Neural progenitor cell (in vitro differentiated cells): ENCODE measurements at regions not wholly inside any gene's neighbourhood (a gene's known extent, or its start where the extent isn't known, plus 50 kb on each side); places are given as distances from the start of the nearest gene placed in this dataset.

Source experiments
- DNase-seq: peaks from one replicate; pipeline ENCODE4 v3.0.0-alpha.2; 2016; ENCODE audit warnings: low spot score
- H2AFZ ChIP-seq: fragments of 200-600 bp; sonication (generic); replicated peaks from 2 replicates; pipeline ENCODE4 v1.6.1; 2016; ENCODE audit warnings: antibody characterized with exemption
- H3F3A ChIP-seq: fragments of 200-600 bp; sonication (generic); 2 replicates; pipeline ENCODE4 v1.6.1; 2016; ENCODE audit warnings: antibody characterized with exemption, low read depth
- H3K27ac ChIP-seq: fragments of 200-600 bp; sonication (generic); 2 replicates; pipeline ENCODE4 v1.5.1; 2016; ENCODE audit warnings: mild to moderate bottlenecking
- H3K27me3 ChIP-seq: fragments of 200-600 bp; sonication (generic); 2 replicates; pipeline ENCODE4 v1.6.1; 2016; ENCODE audit warnings: mild to moderate bottlenecking, moderate library complexity
- H3K36me3 ChIP-seq: fragments of 200-600 bp; sonication (generic); 2 replicates; pipeline ENCODE4 v1.5.1; 2016
- H3K4me1 ChIP-seq: fragments of 200-600 bp; sonication (generic); 2 replicates; pipeline ENCODE4 v1.6.1; 2016; ENCODE audit warnings: mixed run types
- H3K4me2 ChIP-seq: fragments of 200-600 bp; sonication (generic); 2 replicates; pipeline ENCODE4 v1.6.1; 2016
- H3K4me3 ChIP-seq: fragments of 200-600 bp; sonication (generic); 2 replicates; pipeline ENCODE4 v1.5.1; 2016
- H3K79me2 ChIP-seq: fragments of 200-600 bp; sonication (generic); 2 replicates; pipeline ENCODE4 v1.6.1; 2016; ENCODE audit warnings: low read depth
- H3K9ac ChIP-seq: fragments of 200-600 bp; sonication (generic); 2 replicates; pipeline ENCODE4 v1.6.1; 2016
- H3K9me3 ChIP-seq: fragments of 200-600 bp; sonication (generic); 2 replicates; pipeline ENCODE4 v1.5.1; 2016; ENCODE audit warnings: low read depth
- H4K20me1 ChIP-seq: fragments of 200-600 bp; sonication (generic); 2 replicates; pipeline ENCODE4 v1.6.1; 2016; ENCODE audit warnings: low read depth
- H3K27ac Mint-ChIP-seq: 3 replicates; pipeline ENCODE4 v1.8.0; 2021; ENCODE audit warnings: mixed read lengths
- H3K27me3 Mint-ChIP-seq: 2 replicates; pipeline ENCODE4 v1.8.0; 2022; ENCODE audit warnings: low read depth, mild to moderate bottlenecking, inconsistent platforms, moderate library complexity, mixed read lengths; ENCODE audit not compliant: insufficient read depth
- H3K36me3 Mint-ChIP-seq: 3 replicates; pipeline ENCODE4 v1.8.0; 2021; ENCODE audit warnings: mixed read lengths
- H3K4me1 Mint-ChIP-seq: 3 replicates; pipeline ENCODE4 v1.8.0; 2021; ENCODE audit warnings: mixed read lengths
- H3K4me3 Mint-ChIP-seq: 3 replicates; pipeline ENCODE4 v1.8.0; 2021; ENCODE audit warnings: mild to moderate bottlenecking, moderate library complexity, mixed read lengths
- H3K9me3 Mint-ChIP-seq: 3 replicates; pipeline ENCODE4 v1.8.0; 2020; ENCODE audit warnings: mixed read lengths
- EZH2 ChIP-seq: fragments of 200-600 bp; sonication (generic); IDR thresholded peaks from 2 replicates; pipeline ENCODE4 v1.6.1; 2017; ENCODE audit warnings: antibody characterized with exemption, mild to moderate bottlenecking, moderate library complexity
- EZH2phosphoT487 ChIP-seq: fragments of 200-600 bp; sonication (generic); IDR thresholded peaks from 2 replicates; pipeline ENCODE4 v1.6.1; 2017; ENCODE audit warnings: antibody characterized with exemption
- TF ChIP-seq, protein P1 (sequence below): fragments of 200-600 bp; sonication (generic); IDR thresholded peaks from 2 replicates; pipeline ENCODE4 v1.5.1; 2017; ENCODE audit warnings: antibody characterized with exemption, mild to moderate bottlenecking

DNA sequence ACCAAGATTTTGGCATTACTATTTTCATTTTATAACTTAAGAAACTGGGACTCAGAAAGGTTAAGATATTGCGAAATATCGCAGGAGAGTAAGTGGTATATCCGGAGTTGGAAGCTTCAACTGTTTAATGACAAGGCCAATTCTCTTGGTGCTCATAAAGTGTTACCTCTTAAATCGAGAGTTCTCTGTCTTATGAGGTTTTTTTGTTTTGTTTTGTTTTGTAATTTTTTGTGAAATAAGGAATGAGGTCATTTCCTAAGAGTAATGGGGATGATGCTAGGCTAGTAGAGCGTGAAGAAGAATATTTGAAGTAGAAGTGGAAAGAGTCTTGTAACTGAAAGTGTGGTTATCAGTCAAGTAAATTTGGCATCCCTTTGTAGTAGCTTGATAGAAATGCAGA, 183.2 kb upstream of the DAB2 start:
- Mint-ChIP-seq H3K27ac (no peak overlapping the region), H3K9me3 (peaks cover 2% of the 10 kb centered on the region), H3K36me3 (no peaks in the 10 kb centered on the region), H3K27me3 (no peaks in the 10 kb centered on the region), H3K4me3 (no peak overlapping the region), H3K4me1 (no peaks in the 10 kb centered on the region)
- Histone ChIP-seq H3K36me3 (no peaks in the 10 kb centered on the region), H3K9me3 (no peaks in the 10 kb centered on the region), H3K4me2 (no peak overlapping the region), H3K9ac (no peak overlapping the region), H3F3A (no peaks in the 10 kb centered on the region), H3K27ac (no peak overlapping the region), H3K79me2 (no peaks in the 10 kb centered on the region), H4K20me1 (no peaks in the 10 kb centered on the region), H3K4me3 (no peak overlapping the region), H3K27me3 (no peaks in the 10 kb centered on the region), H3K4me1 (no peaks in the 10 kb centered on the region), H2AFZ (no peak overlapping the region)
- no peak for TF ChIP-seq EZH2
- TF ChIP-seq, protein P1, sequence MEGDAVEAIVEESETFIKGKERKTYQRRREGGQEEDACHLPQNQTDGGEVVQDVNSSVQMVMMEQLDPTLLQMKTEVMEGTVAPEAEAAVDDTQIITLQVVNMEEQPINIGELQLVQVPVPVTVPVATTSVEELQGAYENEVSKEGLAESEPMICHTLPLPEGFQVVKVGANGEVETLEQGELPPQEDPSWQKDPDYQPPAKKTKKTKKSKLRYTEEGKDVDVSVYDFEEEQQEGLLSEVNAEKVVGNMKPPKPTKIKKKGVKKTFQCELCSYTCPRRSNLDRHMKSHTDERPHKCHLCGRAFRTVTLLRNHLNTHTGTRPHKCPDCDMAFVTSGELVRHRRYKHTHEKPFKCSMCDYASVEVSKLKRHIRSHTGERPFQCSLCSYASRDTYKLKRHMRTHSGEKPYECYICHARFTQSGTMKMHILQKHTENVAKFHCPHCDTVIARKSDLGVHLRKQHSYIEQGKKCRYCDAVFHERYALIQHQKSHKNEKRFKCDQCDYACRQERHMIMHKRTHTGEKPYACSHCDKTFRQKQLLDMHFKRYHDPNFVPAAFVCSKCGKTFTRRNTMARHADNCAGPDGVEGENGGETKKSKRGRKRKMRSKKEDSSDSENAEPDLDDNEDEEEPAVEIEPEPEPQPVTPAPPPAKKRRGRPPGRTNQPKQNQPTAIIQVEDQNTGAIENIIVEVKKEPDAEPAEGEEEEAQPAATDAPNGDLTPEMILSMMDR: no peak
- no peak for TF ChIP-seq EZH2phosphoT487
- no peak for DNase-seq

DNA sequence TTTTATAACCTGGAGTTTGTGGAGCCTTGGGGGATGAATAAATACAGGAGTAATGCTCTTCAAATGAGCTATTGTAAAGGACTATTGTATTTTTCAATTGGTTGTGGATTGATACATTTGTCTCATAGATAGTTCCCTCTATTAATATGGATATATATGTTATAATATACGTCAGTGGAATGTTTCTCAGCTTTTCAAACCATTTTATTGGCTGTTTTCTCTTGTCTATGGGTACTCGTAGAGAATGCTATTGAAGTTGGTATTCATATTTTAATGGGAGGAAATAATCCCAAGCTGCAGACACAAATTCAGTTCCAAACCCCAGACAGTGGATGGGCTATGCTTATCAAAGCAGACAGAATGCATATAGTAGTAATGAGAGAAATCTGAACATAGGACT, 181.8 kb upstream of the DAB2 start:
- Histone ChIP-seq H3K4me1 (no peaks in the 10 kb centered on the region), H3K27me3 (no peaks in the 10 kb centered on the region), H3F3A (no peaks in the 10 kb centered on the region), H3K79me2 (no peaks in the 10 kb centered on the region), H3K4me2 (no peak overlapping the region), H3K27ac (no peak overlapping the region), H3K9ac (no peak overlapping the region), H3K4me3 (no peak overlapping the region), H4K20me1 (no peaks in the 10 kb centered on the region), H3K36me3 (no peaks in the 10 kb centered on the region), H3K9me3 (no peaks in the 10 kb centered on the region), H2AFZ (no peak overlapping the region)
- no peaks in the 10 kb centered on the region for H3K27me3 Mint-ChIP-seq
- DNase-seq: no peak
- H3K27ac Mint-ChIP-seq: no peak overlapping the region
- H3K4me1 Mint-ChIP-seq: no peaks in the 10 kb centered on the region
- H3K36me3 Mint-ChIP-seq: no peaks in the 10 kb centered on the region
- no peaks in the 10 kb centered on the region for H3K9me3 Mint-ChIP-seq
- TF ChIP-seq EZH2phosphoT487: no peak
- TF ChIP-seq EZH2: no peak
- TF ChIP-seq, protein P1: no peak
- no peak overlapping the region for H3K4me3 Mint-ChIP-seq

DNA sequence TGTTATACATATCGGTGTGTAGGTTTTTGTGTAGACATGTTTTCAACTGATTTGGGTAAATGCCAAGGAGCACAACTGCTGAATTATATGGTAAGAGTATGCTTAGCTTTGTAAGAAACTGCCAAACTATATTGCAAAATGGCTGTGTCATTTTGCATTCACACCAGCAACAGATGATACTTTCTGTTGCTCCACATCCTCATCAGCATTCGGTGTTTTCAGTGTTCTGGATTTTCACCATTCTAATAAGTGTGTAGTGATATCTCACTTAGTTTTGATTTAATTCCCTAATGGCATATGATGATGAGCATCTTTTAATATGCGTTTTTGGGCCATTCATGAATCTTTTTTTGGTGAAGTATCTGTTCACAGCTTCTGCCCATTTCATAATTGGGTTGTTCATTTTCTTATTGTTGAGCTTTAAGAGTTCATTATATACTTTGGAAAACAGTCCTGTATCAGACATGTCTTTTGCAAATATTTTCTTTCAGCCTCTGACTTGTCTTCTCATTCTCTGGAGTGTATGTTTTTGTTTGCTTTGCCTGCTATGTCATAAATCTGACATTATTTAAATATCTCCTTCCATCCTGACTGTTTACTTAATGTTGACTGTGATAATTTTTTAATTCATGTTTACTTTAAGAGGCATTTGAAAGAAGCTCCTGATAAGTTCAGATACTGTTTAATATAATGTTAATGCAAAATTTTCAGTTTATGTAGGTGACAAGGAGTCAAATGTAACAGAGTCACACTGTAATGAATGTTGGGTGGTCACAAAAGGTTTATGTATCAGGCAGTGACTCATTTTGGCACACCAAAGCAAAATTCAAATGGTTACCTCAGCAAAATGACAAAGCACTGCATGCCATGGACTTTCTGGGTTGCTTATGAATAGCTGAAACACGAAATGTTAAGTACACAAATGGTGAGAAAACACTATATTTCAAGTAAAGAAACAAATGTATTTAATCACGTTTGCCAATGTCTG, 181.1 kb upstream of the DAB2 start:
- no peaks in the 10 kb centered on the region for H3K9me3 Mint-ChIP-seq
- no peak for DNase-seq
- Histone ChIP-seq H3K9me3 (no peaks in the 10 kb centered on the region), H3K4me2 (no peak overlapping the region), H3K36me3 (no peaks in the 10 kb centered on the region), H2AFZ (no peak overlapping the region), H3F3A (no peaks in the 10 kb centered on the region), H3K4me1 (no peaks in the 10 kb centered on the region), H3K79me2 (no peaks in the 10 kb centered on the region), H3K27me3 (no peaks in the 10 kb centered on the region), H3K27ac (no peak overlapping the region), H3K4me3 (no peak overlapping the region), H3K9ac (no peak overlapping the region), H4K20me1 (no peaks in the 10 kb centered on the region)
- no peaks in the 10 kb centered on the region for H3K27me3 Mint-ChIP-seq
- H3K36me3 Mint-ChIP-seq: no peaks in the 10 kb centered on the region
- TF ChIP-seq EZH2 (no peak), EZH2phosphoT487 (no peak)
- TF ChIP-seq, protein P1: no peak
- H3K27ac Mint-ChIP-seq: no peak overlapping the region
- no peak overlapping the region for H3K4me3 Mint-ChIP-seq
- H3K4me1 Mint-ChIP-seq: no peaks in the 10 kb centered on the region
